A549 (cell line): ENCODE measurements at regions not wholly inside any gene's neighbourhood (a gene's known extent, or its start where the extent isn't known, plus 50 kb on each side); places are given as distances from the start of the nearest gene placed in this dataset.

ENCODE experiments used
- ATAC-seq, 2 experiments: fragments of 200-7000 bp in 1 of 2; fragments of >200 bp in 1 of 2; cut with Nextera tagmentation in 1 of 2; cut with Tn5 transposase in 1 of 2; 3 replicates each; pipeline versions ENCODE4 v1.8.0 to v1.9.1; 2018 to 2020; ENCODE audit warnings: mild to moderate bottlenecking in 1 of 2, moderate library complexity in 1 of 2
- CTCF ChIA-PET: fragments of 300-600 bp; sonication (Branson Sonifier 250); formaldehyde crosslinking; extraction: SDS; loops from one replicate; lab custom pipeline; 2021; ENCODE audit warnings: antibody characterized with exemption, inconsistent platforms; lab: Yijun Ruan, JAX
- POLR2A ChIA-PET: fragments of 350-600 bp; formaldehyde crosslinking; extraction: SDS; loops from one replicate; lab custom pipeline; 2021; ENCODE audit warnings: antibody characterized with exemption, inconsistent platforms; lab: Yijun Ruan, JAX
- DNase-seq, 2 experiments: peaks; one replicate each; pipeline versions ENCODE4 v3.0.0 to v3.0.0-alpha.2; 2011 to 2016; ENCODE audit warnings: low read depth in 1 of 2, low spot score in 1 of 2
- FAIRE-seq: peaks from 2 replicates; lab custom pipeline; 2011; peaks lifted over from hg19 to GRCh38; lab: Jason Lieb, UNC
- H3K27ac ChIP-seq, 2 experiments: fragments of >200 bp; sonication (Bioruptor Twin); formaldehyde crosslinking; 3 replicates each; pipeline ENCODE4 v1.5.1; 2016 to 2017
- H3K4me1 ChIP-seq: fragments of >200 bp; sonication (Bioruptor Twin); formaldehyde crosslinking; 3 replicates; pipeline ENCODE4 v1.6.1; 2016
- H3K4me2 ChIP-seq: fragments of >200 bp; sonication (Bioruptor Twin); formaldehyde crosslinking; 3 replicates; pipeline ENCODE4 v1.6.1; 2016
- H3K4me3 ChIP-seq: fragments of >200 bp; sonication (Bioruptor Twin); formaldehyde crosslinking; 3 replicates; pipeline ENCODE4 v1.5.1; 2016
- H3K9me3 ChIP-seq: fragments of >200 bp; sonication (Bioruptor Twin); formaldehyde crosslinking; 3 replicates; pipeline ENCODE4 v1.6.1; 2016
- BHLHE40 ChIP-seq: IDR thresholded peaks from 2 replicates; pipeline ENCODE4 v1.6.1; 2012; ENCODE audit warnings: low read depth, low read length, inconsistent platforms
- CBX8 ChIP-seq: fragments of 200-600 bp; sonication (generic); IDR thresholded peaks from 2 replicates; pipeline ENCODE4 v1.6.1; 2016
- FOSL2 ChIP-seq, 2 experiments: fragments of 450-650 bp in 1 of 2; fragments of >200 bp in 1 of 2; sonication (Bioruptor Twin) in 1 of 2; formaldehyde crosslinking; IDR thresholded peaks; 2 replicates each; pipeline versions ENCODE4 v1.5.0 to v1.6.1; 2016 to 2020; ENCODE audit warnings: mild to moderate bottlenecking in 1 of 2, moderate library complexity in 1 of 2
- GATA3 ChIP-seq: IDR thresholded peaks from 2 replicates; pipeline ENCODE4 v1.6.1; 2012; ENCODE audit warnings: borderline replicate concordance
- HEYL ChIP-seq: fragments of 250-450 bp; sonication (Bioruptor Pico); IDR thresholded peaks from 2 replicates; pipeline ENCODE4 v1.8.0; 2021; ENCODE audit warnings: mild to moderate bottlenecking, moderate library complexity
- HOXB5 ChIP-seq: fragments of 250-450 bp; sonication (Bioruptor Pico); IDR thresholded peaks from 2 replicates; pipeline ENCODE4 v1.5.0; 2020; ENCODE audit warnings: mild to moderate bottlenecking, moderate library complexity
- MAFK ChIP-seq: fragments of 450-650 bp; IDR thresholded peaks from 2 replicates; pipeline ENCODE4 v1.6.1; 2014; ENCODE audit not compliant: partially characterized antibody
- MYC ChIP-seq: IDR thresholded peaks from 2 replicates; pipeline ENCODE4 v1.6.1; 2012; ENCODE audit warnings: mild to moderate bottlenecking, inconsistent platforms, low read length, improper control_type of control experiment, borderline replicate concordance
- NPAS2 ChIP-seq: fragments of 250-450 bp; sonication (Bioruptor Pico); IDR thresholded peaks from 2 replicates; pipeline ENCODE4 v1.8.0; 2022; ENCODE audit warnings: mild to moderate bottlenecking, moderate library complexity, borderline replicate concordance
- POLR2AphosphoS2 ChIP-seq: conservative IDR thresholded peaks from 2 replicates; pipeline ENCODE4 v1.6.1; 2012; ENCODE audit warnings: low read length, improper control_type of control experiment, inconsistent platforms
- RNF2 ChIP-seq: fragments of 200-600 bp; sonication (generic); IDR thresholded peaks from 2 replicates; pipeline ENCODE4 v1.6.1; 2016; ENCODE audit warnings: low read depth, mild to moderate bottlenecking, antibody characterized with exemption, moderate library complexity, borderline replicate concordance
- ZNF302 ChIP-seq: fragments of 250-450 bp; sonication (Bioruptor Pico); IDR thresholded peaks from 2 replicates; pipeline ENCODE4 v1.9.0; 2021; ENCODE audit warnings: inconsistent platforms, mild to moderate bottlenecking, moderate library complexity
- WGBS: methylation state at CpG from one replicate; pipeline ENCODE4 v1.1.6; 2017; ENCODE audit errors: missing lambda C conversion rate; 5-methylcytosine and 5-hydroxymethylcytosine counted together
- TF ChIP-seq, protein P1 (sequence below): IDR thresholded peaks from 2 replicates; pipeline ENCODE4 v1.6.1; 2012
- TF ChIP-seq, protein P2 (sequence below): IDR thresholded peaks from 2 replicates; pipeline ENCODE4 v1.6.1; 2012; ENCODE audit warnings: low read depth, borderline replicate concordance
- TF ChIP-seq, protein P3 (sequence below): fragments of >200 bp; sonication (Bioruptor Twin); formaldehyde crosslinking; IDR thresholded peaks from 3 replicates; pipeline ENCODE4 v1.5.1; 2016
- TF ChIP-seq, protein P4 (sequence below): fragments of 200-600 bp; sonication (generic); IDR thresholded peaks from 2 replicates; pipeline ENCODE4 v1.6.1; 2016; ENCODE audit warnings: antibody characterized with exemption, mild to moderate bottlenecking, moderate library complexity

DNA sequence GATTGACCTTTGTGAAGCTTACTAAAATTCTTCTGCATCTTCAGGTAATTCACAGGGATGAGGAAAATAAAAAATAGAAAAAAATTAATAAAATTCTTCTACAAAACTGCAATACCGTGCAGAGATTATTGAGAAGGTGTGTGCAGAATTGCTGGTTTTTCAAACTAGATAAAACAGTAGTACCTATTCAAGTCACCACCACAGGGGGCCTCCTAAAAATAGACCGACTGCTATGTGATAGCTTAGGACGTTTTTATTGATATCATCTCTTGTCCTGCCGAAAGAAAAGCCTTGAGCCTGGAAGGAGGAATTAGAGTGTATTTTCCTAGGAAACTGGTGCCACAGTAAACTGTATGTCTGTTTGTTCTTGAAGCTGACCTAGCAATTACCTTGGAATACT lies 325.9 kb downstream of the ZFHX3 start (continued):
- TF ChIP-seq BHLHE40: no peak

DNA sequence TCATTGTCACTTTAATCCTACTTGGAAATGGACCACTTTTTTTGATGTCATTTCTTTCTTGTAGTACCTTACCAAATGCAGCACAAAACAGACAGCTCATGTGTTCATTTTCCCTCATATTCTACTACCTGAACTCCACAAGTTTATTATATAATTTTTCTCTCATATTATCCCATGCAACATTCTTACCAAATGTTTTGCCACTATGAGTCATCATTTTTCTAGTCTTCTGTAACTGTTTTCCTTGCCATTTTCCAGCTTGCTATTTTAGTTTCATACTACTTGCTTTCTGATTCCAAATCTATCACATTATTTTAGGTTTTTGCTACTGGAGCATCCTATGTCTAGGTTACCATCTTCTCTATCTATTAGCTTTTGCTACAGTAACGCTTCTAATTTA lies 332.7 kb downstream of the ZFHX3 start:
- Histone ChIP-seq H3K9me3 (peaks cover 17% of the 10 kb centered on the region), H3K4me3 (no peak overlapping the region), H3K4me2 (no peak overlapping the region), H3K27ac (no peak overlapping the region), H3K4me1 (no peaks in the 10 kb centered on the region)
- TF ChIP-seq POLR2AphosphoS2 (no peak), HOXB5 (CRISPR knock-in tag) (no peak), GATA3 (no peak), CBX8 (no peak), NPAS2 (CRISPR knock-in tag) (no peak), FOSL2 (IDR thresholded peaks at IDR 0.05) (no peak), FOSL2 (CRISPR knock-in tag; IDR thresholded peaks at IDR 0.05) (peak; percentile 46), MAFK (no peak)
- TF ChIP-seq, protein P1, sequence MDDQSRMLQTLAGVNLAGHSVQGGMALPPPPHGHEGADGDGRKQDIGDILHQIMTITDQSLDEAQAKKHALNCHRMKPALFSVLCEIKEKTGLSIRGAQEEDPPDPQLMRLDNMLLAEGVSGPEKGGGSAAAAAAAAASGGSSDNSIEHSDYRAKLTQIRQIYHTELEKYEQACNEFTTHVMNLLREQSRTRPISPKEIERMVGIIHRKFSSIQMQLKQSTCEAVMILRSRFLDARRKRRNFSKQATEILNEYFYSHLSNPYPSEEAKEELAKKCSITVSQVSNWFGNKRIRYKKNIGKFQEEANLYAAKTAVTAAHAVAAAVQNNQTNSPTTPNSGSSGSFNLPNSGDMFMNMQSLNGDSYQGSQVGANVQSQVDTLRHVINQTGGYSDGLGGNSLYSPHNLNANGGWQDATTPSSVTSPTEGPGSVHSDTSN: no peak
- TF ChIP-seq, protein P2, sequence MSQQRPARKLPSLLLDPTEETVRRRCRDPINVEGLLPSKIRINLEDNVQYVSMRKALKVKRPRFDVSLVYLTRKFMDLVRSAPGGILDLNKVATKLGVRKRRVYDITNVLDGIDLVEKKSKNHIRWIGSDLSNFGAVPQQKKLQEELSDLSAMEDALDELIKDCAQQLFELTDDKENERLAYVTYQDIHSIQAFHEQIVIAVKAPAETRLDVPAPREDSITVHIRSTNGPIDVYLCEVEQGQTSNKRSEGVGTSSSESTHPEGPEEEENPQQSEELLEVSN: no peak
- ChIA-PET CTCF (no interaction called here), POLR2A (no interaction called here)
- ATAC-seq (no peak), FAIRE-seq (peak; percentile 78), DNase-seq (no peak)
- 97% methylated on average over 1 of the region's 1 CpG for WGBS

DNA sequence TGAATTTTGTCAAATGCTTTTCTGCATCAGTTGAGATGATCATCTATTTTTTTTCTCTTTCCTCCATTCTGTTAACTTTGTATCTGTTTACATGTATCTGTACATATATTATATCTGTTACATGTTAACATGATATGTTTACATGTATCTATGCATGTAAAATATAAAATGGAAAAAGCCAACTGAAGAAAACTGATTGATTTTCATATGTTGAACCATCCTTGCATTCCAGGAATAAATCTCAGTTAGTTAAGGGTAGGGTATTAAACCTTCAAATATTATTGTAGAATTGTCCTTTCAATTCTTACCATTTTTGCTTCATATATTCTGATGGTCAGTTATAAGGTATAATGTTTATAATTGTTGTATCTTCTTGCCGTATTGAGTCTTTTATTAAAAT lies 336.1 kb downstream of the ZFHX3 start:
- ChIA-PET CTCF (interaction anchor here (0.7 kb wide), 1 partner anchor 49 kb away, joined by 3 read pairs; no protein-coding TSS in a partner anchor), POLR2A (no interaction called here)
- no peak overlapping the region for H3K27ac ChIP-seq
- TF ChIP-seq RNF2: no peak
- TF ChIP-seq MYC: no peak
- no peak for TF ChIP-seq POLR2AphosphoS2
- no peak for TF ChIP-seq NPAS2 (CRISPR knock-in tag)
- no peak for TF ChIP-seq CBX8
- TF ChIP-seq, protein P3, sequence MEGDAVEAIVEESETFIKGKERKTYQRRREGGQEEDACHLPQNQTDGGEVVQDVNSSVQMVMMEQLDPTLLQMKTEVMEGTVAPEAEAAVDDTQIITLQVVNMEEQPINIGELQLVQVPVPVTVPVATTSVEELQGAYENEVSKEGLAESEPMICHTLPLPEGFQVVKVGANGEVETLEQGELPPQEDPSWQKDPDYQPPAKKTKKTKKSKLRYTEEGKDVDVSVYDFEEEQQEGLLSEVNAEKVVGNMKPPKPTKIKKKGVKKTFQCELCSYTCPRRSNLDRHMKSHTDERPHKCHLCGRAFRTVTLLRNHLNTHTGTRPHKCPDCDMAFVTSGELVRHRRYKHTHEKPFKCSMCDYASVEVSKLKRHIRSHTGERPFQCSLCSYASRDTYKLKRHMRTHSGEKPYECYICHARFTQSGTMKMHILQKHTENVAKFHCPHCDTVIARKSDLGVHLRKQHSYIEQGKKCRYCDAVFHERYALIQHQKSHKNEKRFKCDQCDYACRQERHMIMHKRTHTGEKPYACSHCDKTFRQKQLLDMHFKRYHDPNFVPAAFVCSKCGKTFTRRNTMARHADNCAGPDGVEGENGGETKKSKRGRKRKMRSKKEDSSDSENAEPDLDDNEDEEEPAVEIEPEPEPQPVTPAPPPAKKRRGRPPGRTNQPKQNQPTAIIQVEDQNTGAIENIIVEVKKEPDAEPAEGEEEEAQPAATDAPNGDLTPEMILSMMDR: no peak
- TF ChIP-seq, protein P4, sequence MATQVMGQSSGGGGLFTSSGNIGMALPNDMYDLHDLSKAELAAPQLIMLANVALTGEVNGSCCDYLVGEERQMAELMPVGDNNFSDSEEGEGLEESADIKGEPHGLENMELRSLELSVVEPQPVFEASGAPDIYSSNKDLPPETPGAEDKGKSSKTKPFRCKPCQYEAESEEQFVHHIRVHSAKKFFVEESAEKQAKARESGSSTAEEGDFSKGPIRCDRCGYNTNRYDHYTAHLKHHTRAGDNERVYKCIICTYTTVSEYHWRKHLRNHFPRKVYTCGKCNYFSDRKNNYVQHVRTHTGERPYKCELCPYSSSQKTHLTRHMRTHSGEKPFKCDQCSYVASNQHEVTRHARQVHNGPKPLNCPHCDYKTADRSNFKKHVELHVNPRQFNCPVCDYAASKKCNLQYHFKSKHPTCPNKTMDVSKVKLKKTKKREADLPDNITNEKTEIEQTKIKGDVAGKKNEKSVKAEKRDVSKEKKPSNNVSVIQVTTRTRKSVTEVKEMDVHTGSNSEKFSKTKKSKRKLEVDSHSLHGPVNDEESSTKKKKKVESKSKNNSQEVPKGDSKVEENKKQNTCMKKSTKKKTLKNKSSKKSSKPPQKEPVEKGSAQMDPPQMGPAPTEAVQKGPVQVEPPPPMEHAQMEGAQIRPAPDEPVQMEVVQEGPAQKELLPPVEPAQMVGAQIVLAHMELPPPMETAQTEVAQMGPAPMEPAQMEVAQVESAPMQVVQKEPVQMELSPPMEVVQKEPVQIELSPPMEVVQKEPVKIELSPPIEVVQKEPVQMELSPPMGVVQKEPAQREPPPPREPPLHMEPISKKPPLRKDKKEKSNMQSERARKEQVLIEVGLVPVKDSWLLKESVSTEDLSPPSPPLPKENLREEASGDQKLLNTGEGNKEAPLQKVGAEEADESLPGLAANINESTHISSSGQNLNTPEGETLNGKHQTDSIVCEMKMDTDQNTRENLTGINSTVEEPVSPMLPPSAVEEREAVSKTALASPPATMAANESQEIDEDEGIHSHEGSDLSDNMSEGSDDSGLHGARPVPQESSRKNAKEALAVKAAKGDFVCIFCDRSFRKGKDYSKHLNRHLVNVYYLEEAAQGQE: no peak
- TF ChIP-seq, protein P2: no peak
- TF ChIP-seq HEYL (CRISPR knock-in tag): no peak
- no peak for TF ChIP-seq ZNF302
- 92% methylated on average over 1 of the region's 1 CpG for WGBS
- H3K4me1 ChIP-seq: no peaks in the 10 kb centered on the region
- H3K9me3 ChIP-seq: peaks cover 26% of the 10 kb centered on the region
- ATAC-seq (no peak), DNase-seq (no peak), FAIRE-seq (no peak)
- H3K4me2 ChIP-seq: no peak overlapping the region
- no peak overlapping the region for H3K4me3 ChIP-seq
